HCEC 1CT (cell line): ENCODE measurements at regions not wholly inside any gene's neighbourhood (a gene's known extent, or its start where the extent isn't known, plus 50 kb on each side); places are given as distances from the start of the nearest gene placed in this dataset.
A peak's percentile ranks its signal among the peaks of the same experiment; 100 is the strongest.

Source experiments
- DNase-seq: peaks from one replicate; pipeline ENCODE4 v3.0.0-alpha.2; 2017

DNA sequence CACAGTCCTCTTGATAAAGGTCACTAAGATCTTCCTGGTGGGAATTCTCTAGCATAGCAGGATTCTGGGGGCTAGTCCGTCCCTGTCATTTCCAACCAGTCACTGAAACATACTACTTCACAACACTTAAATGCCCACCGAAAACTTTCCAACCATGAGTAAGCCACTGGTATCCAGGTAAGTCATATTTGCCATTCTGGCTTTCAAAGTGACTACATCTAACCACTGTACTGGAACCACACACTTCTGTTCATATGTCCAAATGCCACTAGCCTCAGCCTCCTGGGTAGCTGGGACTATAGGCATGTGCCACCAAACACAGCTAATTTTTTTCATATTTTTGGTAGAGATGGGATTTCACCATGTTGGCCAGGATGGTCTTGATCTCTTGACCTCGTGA lies 64.3 kb upstream of the VANGL1 start:
- DNase-seq = no peak

- DNase-seq = no peak
Measured at GRCh38 chr1:115575661-115576060, 66.1 kb upstream of the VANGL1 start.

DNA sequence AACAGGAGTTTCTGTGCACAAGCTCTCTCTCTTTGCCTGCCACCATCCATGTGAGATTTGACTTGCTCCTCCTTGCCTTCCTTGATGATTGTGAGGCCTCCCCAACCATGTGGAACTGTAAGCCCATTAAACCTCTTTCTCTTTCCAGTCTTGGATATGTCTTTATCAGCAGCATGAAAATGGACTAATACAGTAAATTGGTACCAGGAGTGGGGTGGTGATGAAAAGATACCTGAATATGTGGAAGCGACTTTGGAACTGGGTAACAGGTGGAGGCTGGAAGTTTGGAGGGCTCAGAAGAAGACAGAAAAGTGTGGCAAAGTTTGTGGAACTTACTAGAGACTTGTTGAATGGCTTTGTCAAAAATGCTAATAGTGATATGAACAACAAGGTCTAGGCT lies 69.1 kb upstream of the VANGL1 start:
- no peak for DNase-seq

- no peak for DNase-seq
Measured at GRCh38 chr1:115567431-115567830, 74.3 kb upstream of the VANGL1 start.

DNA sequence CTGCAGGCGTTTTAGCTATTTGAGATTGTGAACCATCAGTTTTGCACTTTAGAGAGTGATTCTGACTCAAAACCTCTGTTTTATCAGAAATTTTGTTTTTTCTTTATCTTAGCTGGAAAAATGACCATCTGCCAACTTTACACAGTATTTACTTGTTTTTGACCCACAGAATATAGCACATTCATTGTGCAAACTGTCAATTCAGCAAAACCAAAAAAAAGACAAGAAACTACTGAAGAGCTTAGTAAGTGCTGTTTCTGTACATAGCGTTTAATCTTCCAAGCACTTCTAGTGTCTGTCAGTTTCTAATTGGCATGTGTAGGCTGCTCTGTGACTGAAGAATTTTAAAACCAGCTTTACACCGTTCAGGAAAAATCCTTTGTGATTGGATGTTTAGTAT lies 76.0 kb upstream of the VANGL1 start:
- DNase-seq = no peak

DNA sequence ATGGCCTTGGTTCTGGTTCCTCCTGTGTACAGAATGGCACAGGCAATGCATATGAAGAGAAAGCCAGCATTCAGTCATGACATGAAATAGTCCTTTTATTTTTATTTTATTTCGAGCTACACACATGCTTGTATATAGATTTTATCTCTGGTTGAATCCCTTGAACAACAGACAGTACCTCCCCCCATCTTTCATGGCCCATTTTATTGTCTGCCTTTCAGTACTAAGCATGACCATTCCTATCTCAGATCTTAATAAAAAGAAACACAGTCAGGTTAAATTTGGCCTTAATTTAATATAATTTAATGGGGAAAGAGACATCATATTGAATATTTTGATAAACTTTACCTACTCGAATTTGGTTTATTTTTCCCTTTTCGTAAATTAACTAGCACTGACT lies 76.4 kb upstream of the VANGL1 start:
- DNase-seq = no peak

GRCh38 chr1:115564201-115564600 lies 77.6 kb upstream of the VANGL1 start:
- no peak for DNase-seq

DNA sequence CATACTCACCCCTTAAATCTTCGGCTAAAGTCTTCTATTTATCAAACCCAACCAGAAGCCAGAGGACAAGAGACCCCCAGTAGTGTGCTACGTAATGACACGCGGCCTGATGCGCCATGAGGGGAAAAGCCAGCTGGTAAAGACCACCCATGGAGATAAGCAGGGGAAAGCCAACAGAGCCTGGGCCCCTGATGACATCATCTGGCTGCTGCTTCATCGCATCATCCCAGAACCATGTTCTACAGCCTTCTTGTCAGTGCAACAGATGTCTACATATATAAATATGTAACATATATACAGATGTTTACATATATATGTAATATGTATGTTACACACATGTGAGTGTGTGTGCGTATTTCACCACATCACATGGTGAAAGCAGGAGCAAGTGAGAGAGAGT lies 81.7 kb upstream of the VANGL1 start:
- DNase-seq = no peak

- no peak for DNase-seq
Measured at GRCh38 chr1:115558275-115558674, 83.5 kb upstream of the VANGL1 start.

DNA sequence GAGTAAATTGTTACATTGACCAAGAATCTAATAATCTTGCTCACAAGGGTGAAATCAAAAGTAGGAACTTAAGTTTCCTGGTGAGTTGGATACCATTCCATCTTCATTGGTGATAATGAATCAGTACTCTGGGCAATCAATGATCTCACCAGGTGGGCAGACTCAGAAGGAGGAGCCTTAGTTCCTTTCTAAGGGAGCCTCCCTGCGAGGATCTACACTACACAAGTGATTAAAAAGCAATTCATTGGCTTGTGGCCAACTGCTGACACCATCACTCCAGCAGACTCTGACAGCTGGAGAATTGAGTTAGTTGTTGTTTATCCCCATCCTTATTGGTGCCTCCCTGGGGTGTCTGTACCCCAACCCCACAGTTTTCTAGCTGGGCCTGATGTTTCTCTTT lies 84.1 kb upstream of the VANGL1 start:
- no peak for DNase-seq

- peak; percentile 5 for DNase-seq
Measured at GRCh38 chr1:115556236-115556635, 85.5 kb upstream of the VANGL1 start.

DNA sequence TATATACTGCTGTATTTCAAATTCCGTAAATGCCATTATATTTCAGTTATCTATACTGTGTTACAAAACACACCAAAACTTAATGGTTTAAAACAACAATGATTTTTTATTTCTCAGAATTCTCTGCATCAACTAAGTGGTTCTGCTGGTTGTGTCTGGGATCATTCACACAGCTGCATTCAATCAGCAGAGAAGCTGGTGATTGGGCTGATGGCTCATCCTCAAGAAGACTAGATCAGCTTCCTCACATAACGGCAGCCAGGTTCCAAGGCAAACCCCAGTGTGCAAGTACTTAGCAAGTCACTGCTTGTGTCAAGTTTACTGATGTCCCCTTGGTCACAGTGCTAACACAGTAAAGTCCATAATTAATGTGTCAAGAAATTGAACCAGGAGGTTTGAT lies 86.3 kb upstream of the VANGL1 start:
- DNase-seq = peak; percentile 31

DNA sequence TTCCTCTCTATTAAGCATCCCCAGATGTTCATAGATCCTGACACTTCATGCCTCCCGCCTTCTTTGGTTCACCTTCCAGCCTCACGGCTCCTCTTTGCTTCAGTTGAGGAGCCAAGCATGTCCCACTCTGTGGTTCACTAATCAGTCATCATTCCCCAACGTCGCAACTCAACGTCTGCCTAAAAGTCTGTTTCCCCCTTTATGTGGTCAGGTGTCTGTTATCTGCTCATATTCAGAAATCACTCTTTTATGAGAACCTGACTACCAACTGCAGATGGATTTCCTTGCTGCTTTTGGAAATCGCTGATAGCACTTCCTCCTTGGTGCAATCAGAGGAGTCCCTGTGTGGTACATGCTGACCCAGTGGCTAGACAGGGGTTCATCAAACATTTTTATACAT lies 94.1 kb upstream of the VANGL1 start:
- DNase-seq = no peak

- DNase-seq = no peak
Measured at GRCh38 chr1:115546846-115547245, 94.9 kb upstream of the VANGL1 start.

- DNase-seq = peak; percentile 94
Measured at GRCh38 chr1:115545791-115546733, 95.7 kb upstream of the VANGL1 start.

GRCh38 chr1:115545096-115545720 lies 96.6 kb upstream of the VANGL1 start:
- no peak for DNase-seq

DNA sequence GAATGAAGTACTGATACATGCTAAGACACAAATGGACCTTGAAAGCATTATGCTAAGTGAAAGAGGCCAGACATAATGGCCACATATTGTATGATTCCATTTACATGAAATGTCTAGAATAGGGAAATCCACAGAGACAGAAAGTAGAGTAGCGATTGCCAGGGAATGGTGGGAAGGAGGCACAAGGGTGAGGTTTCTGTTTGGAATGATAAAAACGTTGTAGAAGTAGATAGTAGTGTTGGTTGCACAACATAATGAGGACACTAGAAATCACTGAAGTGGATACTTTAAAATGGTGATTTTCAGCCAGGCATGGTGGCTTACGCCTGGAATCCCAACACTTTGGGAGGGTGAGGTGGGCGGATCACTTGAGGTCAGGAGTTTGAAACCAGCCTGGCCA lies 97.6 kb upstream of the VANGL1 start:
- peak; percentile 31 for DNase-seq

DNA sequence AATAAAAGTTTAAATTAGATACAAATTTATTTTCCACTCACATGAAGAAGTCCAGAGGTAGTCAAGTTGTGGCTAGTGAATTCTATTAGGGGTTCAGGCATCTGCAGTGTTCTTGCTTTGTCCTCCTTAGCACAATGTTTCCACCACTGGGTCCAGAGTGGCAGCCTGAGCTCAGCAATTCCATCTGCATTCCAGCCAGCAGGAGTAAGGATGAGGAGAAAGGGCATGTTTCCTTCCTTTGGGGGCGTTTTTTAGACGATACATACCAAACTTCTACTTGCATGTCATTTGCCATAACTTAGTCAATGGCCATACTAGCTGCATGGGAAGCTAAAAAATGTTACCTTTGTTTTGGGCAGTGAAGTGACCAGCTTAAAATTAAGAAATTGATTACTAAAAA lies 98.5 kb upstream of the VANGL1 start:
- no peak for DNase-seq

GRCh38 chr1:115539736-115540135 lies 102.0 kb upstream of the VANGL1 start:
- DNase-seq = no peak

DNA sequence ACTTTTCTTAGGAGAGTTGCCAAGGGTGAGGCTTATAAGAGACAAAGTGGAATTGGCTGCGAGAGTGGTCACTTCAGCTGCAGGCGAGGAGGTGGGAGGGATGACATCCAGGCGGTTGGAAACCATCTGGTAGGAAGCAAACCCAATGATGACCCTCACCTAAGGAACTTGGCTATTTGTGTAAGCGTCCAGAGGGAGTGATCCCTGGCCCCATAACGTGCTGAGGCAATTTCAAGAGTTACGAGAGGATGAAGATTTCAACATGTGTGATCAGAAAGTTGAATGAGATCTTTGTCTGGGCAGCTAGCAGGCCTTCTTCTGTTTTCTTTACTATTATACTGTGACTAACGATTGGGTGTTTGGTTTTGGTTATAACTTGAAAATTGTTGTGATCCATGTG lies 102.7 kb upstream of the VANGL1 start:
- no peak for DNase-seq

DNA sequence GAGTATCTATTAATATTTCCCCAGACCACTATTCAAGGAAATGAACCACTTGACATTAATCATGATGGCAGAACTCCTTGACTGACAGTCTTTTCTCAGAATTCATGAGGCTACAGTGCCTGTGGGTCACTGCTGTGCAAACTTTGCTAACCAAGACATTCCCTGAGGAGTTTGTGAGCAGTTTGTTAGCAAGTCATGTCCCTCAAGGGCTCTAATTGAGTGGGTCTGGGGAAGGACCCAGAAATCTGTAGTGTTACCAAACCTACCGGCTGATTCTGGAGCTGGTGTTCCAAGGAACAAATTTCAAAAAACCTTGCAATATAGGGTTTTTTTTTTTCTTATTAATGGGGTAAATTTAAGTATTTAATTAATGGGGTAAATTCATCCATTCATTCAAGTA lies 103.2 kb upstream of the VANGL1 start:
- no peak for DNase-seq

DNA sequence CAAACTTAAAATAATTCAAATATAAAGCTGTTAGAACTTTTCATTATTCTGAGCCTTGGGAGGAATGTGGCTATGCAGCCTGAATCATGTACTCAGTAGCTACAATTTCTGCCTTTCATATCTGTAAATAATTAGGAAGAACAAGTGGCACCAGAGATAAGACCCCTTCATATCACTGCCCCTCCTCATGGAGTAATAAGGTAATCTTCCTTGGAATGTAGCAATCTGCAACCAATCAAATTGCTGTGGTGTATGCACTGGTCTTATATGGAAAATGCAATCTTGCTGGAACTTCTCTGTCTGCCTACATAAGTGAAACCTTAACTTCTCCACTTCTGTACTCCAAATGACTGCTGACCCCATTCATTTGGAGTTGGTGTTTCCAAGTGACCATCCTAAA lies 104.4 kb upstream of the VANGL1 start:
- no peak for DNase-seq

- no peak for DNase-seq
Measured at GRCh38 chr1:115536279-115536816, 105.4 kb upstream of the VANGL1 start.

DNA sequence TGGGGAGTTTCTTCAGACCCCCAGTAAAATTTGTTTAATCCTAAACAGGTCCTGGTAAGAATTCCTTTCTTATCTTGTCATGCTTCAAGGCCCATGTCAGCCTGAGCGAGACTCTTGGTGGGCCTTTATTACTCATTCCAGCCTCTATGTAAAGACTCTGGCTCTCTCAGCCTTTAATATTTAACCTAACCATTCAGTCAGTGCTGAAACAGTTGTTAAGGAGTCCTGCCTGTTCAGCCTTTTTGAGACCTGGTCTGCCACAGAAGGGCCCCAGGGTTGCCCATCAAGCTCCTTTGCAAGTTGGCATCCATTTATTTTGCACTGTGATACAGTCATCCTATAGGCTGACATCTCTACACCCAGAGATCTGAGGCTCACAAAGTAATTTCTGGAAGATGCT lies 107.7 kb upstream of the VANGL1 start:
- DNase-seq = no peak
